Inferior parietal cortex (tissue), 1 donor: ENCODE measurements at regions not wholly inside any gene's neighbourhood (a gene's known extent, or its start where the extent isn't known, plus 50 kb on each side); places are given as distances from the start of the nearest gene placed in this dataset.

Experiments
- DNase-seq: peaks from one replicate; pipeline ENCODE4 v3.0.0-alpha.2; 2016; ENCODE audit errors: extremely low spot score

- no peak for DNase-seq
Observed at GRCh38 chr2:176679061-176679669, 409.9 kb downstream of the MTX2 start.

- DNase-seq, result no peak
Observed at GRCh38 chr2:176680916-176681516, 411.8 kb downstream of the MTX2 start.

- no peak for DNase-seq
Observed at GRCh38 chr2:176681584-176682115, 412.4 kb downstream of the MTX2 start.

- peak; percentile 13 for DNase-seq
Observed at GRCh38 chr2:176682278-176682677, 413.0 kb downstream of the MTX2 start.

- DNase-seq, result no peak
Observed at GRCh38 chr2:176683618-176684111, 414.4 kb downstream of the MTX2 start.

GRCh38 chr2:176685908-176686307 lies 416.7 kb downstream of the MTX2 start:
- DNase-seq, result no peak

GRCh38 chr2:176686328-176686727 lies 417.1 kb downstream of the MTX2 start:
- DNase-seq, result no peak

GRCh38 chr2:176687342-176687741 lies 418.1 kb downstream of the MTX2 start:
- no peak for DNase-seq

GRCh38 chr2:176687944-176688343 lies 418.7 kb downstream of the MTX2 start:
- no peak for DNase-seq

- DNase-seq, result no peak
Observed at GRCh38 chr2:176689711-176690110, 420.5 kb downstream of the MTX2 start.

- DNase-seq, result no peak
Observed at GRCh38 chr2:176691471-176691870, 422.2 kb downstream of the MTX2 start.

- no peak for DNase-seq
Observed at GRCh38 chr2:176692533-176692932, 423.3 kb downstream of the MTX2 start.

GRCh38 chr2:176699098-176699497 lies 429.9 kb downstream of the MTX2 start:
- DNase-seq, result no peak

GRCh38 chr2:176699644-176700043 lies 430.4 kb downstream of the MTX2 start:
- no peak for DNase-seq

GRCh38 chr2:176702131-176702530 lies 432.9 kb downstream of the MTX2 start:
- DNase-seq, result no peak

GRCh38 chr2:176704282-176704858 lies 435.1 kb downstream of the MTX2 start:
- DNase-seq, result no peak

- DNase-seq, result no peak
Observed at GRCh38 chr2:176709149-176709951, 440.1 kb downstream of the MTX2 start.

GRCh38 chr2:176709991-176710390 lies 440.7 kb downstream of the MTX2 start:
- no peak for DNase-seq

- no peak for DNase-seq
Observed at GRCh38 chr2:176710657-176711186, 441.5 kb downstream of the MTX2 start.

- no peak for DNase-seq
Observed at GRCh38 chr2:176725873-176726645, 456.8 kb downstream of the MTX2 start.

- no peak for DNase-seq
Observed at GRCh38 chr2:176727696-176728095, 458.5 kb downstream of the MTX2 start.
